GM19463 (cell line): ENCODE measurements at regions not wholly inside any gene's neighbourhood (a gene's known extent, or its start where the extent isn't known, plus 50 kb on each side); places are given as distances from the start of the nearest gene placed in this dataset.

ENCODE experiments used
- ATAC-seq: cut with Tn5 transposase; IDR thresholded peaks from one replicate; pipeline ENCODE4 v1.9.1; 2021; ENCODE audit warnings: mild to moderate bottlenecking, moderate library complexity; ENCODE audit not compliant: unreplicated experiment

DNA sequence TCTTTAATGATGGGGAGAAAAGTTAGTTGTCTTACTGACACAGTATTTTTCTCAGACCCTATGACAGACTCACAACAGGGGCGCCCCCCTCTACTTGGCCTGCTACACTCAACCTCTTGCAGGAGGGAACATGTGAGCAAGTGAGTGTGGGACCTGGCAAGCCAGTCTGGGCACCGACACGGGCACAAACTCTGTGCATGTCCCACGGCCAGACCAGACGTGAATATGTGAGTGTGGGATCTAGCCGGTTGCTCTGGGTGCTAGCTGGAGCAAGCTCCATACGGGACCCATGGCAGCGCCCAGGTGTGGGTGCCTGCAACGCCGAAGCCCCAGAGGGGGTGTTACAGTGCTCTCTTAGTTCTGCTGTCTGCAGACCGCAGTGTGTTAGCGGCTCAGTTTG is 1437.3 kb upstream of the MIR17HG start:
- no peak for ATAC-seq

DNA sequence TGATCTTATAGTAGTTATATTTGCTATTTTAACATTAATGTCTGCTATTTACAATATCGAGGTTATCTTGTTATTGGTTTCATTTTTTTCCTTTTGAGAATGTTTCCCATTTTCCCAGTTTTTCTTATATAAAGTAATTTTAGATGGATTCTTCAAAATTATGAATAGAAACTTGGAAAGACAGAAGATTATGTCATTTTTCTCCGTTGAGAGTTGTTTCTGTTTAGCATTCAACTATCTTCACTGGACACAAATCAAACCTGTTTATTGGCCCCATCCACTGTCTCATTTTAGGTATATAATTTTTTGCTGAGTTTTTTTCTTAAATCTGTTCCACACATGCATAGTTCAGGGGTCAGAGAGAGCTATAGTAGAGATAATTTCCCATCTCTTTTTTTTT is 1430.9 kb upstream of the MIR17HG start:
- ATAC-seq = no peak

GRCh38 chr13:89920461-89920860 is 1427.0 kb upstream of the MIR17HG start:
- ATAC-seq = no peak

DNA sequence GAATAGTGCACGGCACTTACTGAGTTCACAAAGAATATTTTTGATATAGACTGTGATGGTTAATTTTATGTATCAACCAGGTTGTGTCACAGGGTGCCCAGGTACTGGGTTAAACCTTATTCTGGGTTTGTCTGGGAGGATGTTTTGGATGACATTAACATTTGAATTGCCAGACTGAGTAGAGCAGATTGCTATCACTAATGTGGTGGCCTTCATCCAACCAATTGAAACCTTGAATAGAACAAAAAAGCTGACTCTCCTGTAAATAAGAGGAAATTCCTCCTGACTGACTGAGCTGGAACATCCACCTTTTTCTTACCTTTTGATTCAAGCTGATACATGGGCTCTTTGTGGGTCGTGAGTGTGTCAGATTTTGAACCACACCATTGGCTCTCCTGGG is 1424.4 kb upstream of the MIR17HG start:
- ATAC-seq = no peak

DNA sequence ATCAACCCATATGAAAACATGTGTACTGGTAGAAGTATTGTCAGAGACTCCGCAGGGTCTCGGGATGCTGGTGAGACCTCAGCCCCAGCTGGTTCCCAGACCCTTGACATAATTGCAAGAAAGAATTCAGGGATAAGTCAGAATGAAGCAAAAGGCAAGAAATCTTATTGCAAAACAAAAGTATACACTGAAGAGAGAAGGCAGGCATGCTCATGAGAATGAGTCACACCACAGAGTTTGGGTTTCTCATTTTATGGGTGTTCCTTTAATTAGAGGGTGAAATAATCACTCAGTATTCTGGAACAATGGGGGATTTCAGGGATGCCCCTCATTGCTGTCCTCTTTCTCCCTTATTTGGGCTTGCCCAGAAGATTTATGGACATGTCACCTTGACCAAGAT is 1423.8 kb upstream of the MIR17HG start:
- no peak for ATAC-seq

GRCh38 chr13:89925107-89925506 is 1422.4 kb upstream of the MIR17HG start:
- ATAC-seq = no peak

GRCh38 chr13:89930861-89931260 is 1416.6 kb upstream of the MIR17HG start:
- no peak for ATAC-seq

DNA sequence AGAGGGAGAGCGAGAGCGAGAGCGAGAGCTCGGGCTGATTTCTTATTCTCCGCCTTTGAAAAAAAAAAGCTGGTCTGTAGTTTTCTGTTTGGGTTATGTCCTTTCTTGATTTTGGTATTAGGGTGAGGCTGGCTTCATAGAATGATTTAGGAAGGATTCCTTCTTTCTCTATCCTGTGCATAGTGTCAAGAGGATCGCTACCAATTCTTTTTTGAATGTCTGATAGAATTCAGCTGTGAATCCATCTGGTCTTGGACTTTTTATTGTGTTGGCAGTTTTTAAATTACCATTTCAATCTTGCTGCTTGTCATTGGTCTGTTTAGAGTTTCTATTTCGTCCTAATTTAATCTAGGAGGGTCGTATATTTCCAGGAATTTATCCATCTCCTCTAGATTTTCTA is 1414.6 kb upstream of the MIR17HG start:
- no peak for ATAC-seq

GRCh38 chr13:89936256-89936655 is 1411.2 kb upstream of the MIR17HG start:
- no peak for ATAC-seq

- no peak for ATAC-seq
Observed at GRCh38 chr13:89937420-89937819, 1410.1 kb upstream of the MIR17HG start.

GRCh38 chr13:89940383-89940782 is 1407.1 kb upstream of the MIR17HG start:
- no peak for ATAC-seq

- ATAC-seq = no peak
Observed at GRCh38 chr13:89943139-89943538, 1404.3 kb upstream of the MIR17HG start.

DNA sequence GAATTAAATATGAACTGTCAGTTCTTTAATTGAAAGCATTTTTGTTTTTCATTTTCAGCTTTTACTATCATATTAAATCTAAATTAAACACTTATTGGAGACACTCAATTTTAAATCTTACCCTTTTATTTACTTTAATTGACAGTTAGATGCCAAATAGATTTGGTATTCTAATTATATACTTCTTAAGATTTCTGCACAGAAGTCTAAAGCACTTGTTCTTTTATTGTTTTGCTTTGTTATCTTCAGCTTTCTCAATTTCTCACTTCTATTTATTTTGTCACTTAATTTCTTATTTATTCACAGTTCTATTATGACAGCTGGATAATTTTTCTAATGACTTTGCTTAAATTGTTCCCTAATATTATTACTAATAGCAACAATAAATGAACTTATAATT is 1397.3 kb upstream of the MIR17HG start:
- ATAC-seq = no peak

GRCh38 chr13:89951341-89951740 is 1396.1 kb upstream of the MIR17HG start:
- no peak for ATAC-seq

DNA sequence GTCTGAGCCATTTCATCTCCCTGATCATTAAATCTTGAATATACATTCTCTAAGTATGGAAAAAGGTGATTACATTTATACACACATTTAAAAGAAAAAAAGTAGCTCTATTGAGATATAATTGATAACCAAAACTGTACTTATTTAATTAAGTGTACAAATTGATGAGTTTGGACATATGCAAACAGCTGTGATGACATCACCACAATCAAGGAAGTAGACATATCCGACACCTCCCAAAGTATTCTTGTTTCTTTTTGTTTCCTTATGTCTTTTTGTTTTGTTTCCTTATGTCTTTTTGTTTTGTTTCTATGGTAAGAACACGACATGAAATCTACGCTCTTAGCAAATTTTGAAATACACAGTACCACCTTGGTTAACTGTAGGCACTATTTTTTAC is 1393.9 kb upstream of the MIR17HG start:
- ATAC-seq = no peak

DNA sequence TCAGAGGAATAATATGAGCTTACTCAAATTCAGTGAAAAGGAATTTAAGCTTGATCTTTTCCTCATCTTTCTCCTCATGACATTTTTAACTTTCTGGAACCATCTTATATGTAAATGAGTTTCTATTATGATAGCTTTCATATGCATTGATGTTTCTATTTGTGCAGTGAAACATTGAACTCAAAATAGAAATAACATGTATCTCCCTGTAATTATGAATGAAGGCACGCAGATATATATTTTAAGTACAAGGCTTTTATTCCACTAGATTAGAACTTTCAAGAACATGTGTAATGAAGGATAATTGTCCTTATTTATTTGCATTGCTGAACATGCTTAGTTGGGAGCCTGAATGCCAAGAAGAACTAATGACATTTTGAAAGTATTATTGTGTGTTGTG is 1391.7 kb upstream of the MIR17HG start:
- ATAC-seq = no peak

DNA sequence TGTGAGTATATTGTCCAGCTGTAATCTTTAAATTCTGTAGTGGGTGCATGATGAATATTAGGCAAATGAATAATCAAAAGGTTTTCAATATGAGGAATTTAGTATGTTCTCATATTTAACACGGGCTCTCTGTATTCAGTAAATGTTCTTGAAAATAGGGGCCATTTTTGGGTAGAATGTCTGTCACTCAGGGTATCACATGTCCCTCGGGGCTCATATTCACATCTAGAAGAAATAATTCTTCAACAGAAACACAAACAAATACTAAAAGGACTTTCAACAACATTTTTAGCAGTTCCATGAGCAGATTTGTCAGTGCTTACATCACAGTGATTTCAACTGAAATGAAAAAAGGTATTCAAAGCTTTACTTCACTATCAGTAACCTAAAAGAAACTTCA is 1388.4 kb upstream of the MIR17HG start:
- ATAC-seq = no peak

- ATAC-seq = no peak
Observed at GRCh38 chr13:89965252-89965651, 1382.2 kb upstream of the MIR17HG start.

DNA sequence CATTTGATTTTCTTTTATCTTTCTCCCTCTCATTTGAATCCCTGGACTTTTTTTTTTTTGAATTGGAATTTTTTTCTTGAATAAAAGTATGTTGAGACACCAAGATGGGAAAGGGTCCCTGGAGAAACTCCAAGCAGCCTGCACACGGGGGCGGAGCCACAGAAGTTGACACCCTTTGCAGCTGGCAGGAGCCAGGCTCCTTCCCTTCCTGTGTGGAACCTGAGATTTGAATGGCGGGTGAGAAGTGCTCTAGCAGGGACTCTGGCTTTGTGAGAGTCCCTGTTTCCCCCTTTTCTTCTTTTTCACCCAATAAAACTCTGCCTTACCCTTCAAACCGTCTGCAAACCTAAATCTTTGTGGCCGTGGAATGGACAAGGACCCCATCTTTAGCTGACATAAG is 1381.0 kb upstream of the MIR17HG start:
- no peak for ATAC-seq

DNA sequence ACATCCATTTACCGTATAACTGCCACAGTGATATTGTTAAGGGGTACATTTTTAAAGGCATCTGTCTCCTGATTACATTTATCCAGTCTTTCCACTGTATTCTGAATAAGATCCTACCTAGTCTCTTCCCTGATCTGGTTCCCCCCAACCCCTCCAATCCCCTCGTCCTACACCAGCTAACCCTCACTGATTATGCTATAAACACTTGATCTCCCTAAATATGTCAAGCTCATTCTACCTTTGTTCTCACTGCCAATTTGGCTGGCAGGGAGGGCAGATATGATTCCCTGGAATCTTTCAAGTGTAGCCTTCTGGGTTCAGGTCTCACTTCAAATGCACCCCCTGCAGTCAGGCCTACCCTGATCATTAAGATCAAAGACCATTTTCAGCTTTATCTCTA is 1379.8 kb upstream of the MIR17HG start:
- no peak for ATAC-seq

DNA sequence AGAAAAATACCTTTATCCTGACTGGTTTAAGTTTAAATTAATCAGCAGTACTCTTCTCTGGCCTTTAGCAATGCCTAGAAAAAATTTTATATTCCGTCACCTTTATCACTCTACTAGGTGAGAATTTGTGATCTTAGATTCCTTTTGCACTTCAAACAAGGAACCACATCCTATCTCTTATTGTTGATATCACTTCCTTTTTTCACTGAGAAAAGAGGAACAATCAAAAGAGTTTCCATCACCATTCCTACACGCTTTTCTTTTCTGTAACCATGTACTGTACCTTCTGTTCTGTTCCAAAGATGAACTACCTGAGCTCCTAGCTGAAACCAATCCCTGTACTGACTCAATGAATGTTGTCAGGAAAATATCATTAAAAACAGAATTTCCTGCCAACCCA is 1379.0 kb upstream of the MIR17HG start:
- no peak for ATAC-seq

DNA sequence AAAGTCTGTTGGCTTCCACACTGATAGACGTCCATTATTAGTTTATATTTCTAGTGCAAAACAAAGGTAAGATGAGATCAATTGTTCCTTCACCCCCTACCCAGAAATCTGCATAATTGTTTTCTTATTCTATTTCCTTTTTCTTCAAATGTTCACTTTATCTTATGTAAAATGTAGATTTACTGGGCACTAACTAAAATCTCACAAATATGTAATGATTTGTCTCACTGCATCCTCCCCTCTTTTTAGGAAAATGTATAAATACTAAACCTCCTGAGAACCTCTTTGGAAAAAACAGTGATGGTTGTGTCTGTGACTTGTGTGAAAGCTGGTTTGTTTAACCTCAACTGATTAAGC is 1377.2 kb upstream of the MIR17HG start:
- no peak for ATAC-seq

DNA sequence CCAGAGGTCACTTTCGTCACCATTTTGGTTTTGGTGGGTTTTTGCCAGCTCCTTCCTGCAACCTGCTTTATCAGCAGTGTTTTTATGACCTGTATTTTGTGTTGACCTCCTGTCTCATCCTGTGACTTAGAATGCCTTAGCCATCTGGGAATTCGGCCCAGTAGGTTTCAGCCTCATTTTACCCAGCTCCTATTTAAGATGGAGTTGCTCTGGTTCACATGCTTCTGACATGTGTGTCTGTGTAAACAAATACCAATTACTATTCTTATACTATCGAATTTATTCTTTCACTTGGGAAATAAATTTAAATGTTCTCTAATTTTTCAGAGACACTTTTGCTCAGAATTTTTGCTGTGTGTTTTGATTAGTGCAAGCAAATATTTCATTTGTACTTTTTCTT is 1370.3 kb upstream of the MIR17HG start:
- ATAC-seq = no peak

GRCh38 chr13:89980896-89981295 is 1366.6 kb upstream of the MIR17HG start:
- ATAC-seq = no peak
